GM23338 (cell line): ENCODE measurements at regions not wholly inside any gene's neighbourhood (a gene's known extent, or its start where the extent isn't known, plus 50 kb on each side); places are given as distances from the start of the nearest gene placed in this dataset.

Experiments
- CREB1 ChIP-seq: fragments of 250-450 bp; sonication (Bioruptor Pico); IDR thresholded peaks from 2 replicates; pipeline ENCODE4 v1.5.0; 2020; ENCODE audit warnings: low read depth, mild to moderate bottlenecking, moderate library complexity
- ETS1 ChIP-seq: IDR thresholded peaks from 2 replicates; pipeline ENCODE4 v1.6.1; 2016; ENCODE audit warnings: antibody characterized with exemption
- EZH2 ChIP-seq: fragments of 200-600 bp; sonication (generic); IDR thresholded peaks from one replicate; pipeline ENCODE4 v1.8.0; 2017; ENCODE audit warnings: antibody characterized with exemption, mild to moderate bottlenecking, low read depth; ENCODE audit not compliant: unreplicated experiment
- JUNB ChIP-seq: IDR thresholded peaks from one replicate; pipeline ENCODE4 v1.6.1; 2016; ENCODE audit warnings: antibody characterized with exemption; ENCODE audit not compliant: unreplicated experiment
- POLR2AphosphoS5 ChIP-seq: IDR thresholded peaks from 2 replicates; pipeline ENCODE4 v1.6.1; 2016; ENCODE audit warnings: antibody characterized with exemption, low read depth
- STAT1 ChIP-seq: IDR thresholded peaks from one replicate; pipeline ENCODE4 v1.6.1; 2016; ENCODE audit warnings: antibody characterized with exemption; ENCODE audit not compliant: unreplicated experiment
- ZNF114 ChIP-seq: fragments of 250-450 bp; sonication (Bioruptor Pico); IDR thresholded peaks from 2 replicates; pipeline ENCODE4 v1.5.0; 2020; ENCODE audit warnings: mild to moderate bottlenecking, moderate library complexity
- ZNF331 ChIP-seq: fragments of 250-450 bp; sonication (Bioruptor Pico); IDR thresholded peaks from 2 replicates; pipeline ENCODE4 v1.5.0; 2020; ENCODE audit warnings: low read depth, mild to moderate bottlenecking, moderate library complexity
- TF ChIP-seq, protein P1 (sequence below), 2 experiments: fragments of 200-600 bp in 1 of 2; sonication (generic) in 1 of 2; conservative IDR thresholded peaks; 2 replicates each; pipeline versions ENCODE4 v1.5.1 to v1.6.1; 2016 to 2017; ENCODE audit warnings: antibody characterized with exemption in 2 of 2, low read depth in 2 of 2, mild to moderate bottlenecking in 2 of 2, moderate library complexity in 1 of 2
- TF ChIP-seq, protein P2 (sequence below): IDR thresholded peaks from one replicate; pipeline ENCODE4 v1.6.1; 2018; ENCODE audit warnings: antibody characterized with exemption; ENCODE audit not compliant: unreplicated experiment

DNA sequence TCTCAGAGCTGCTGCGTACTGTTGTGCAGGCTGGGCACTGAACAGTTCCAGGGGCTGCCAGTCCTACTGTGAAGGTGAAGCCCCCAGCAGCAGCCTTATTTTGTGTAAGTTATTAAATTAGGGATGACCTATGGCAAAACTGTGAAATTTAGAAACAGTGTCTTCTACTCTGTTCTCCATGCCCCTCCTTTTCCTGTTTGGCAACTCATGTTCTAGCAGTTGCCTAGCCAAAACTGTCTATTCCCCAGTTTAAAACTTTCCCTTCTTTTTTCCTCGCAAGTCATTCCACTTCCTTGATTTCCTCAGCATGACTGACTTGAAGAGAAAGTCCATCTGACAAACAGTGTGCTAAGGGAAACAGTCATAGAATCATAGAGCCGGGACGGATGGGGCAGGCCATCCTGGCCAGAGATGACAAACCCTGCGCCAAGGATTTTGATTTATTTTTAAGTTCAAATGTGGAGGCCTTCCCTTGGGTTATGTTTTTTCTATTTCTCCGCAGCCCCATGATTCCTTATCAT lies 78.1 kb upstream of the OLFM4 start:
- TF ChIP-seq, protein P1, sequence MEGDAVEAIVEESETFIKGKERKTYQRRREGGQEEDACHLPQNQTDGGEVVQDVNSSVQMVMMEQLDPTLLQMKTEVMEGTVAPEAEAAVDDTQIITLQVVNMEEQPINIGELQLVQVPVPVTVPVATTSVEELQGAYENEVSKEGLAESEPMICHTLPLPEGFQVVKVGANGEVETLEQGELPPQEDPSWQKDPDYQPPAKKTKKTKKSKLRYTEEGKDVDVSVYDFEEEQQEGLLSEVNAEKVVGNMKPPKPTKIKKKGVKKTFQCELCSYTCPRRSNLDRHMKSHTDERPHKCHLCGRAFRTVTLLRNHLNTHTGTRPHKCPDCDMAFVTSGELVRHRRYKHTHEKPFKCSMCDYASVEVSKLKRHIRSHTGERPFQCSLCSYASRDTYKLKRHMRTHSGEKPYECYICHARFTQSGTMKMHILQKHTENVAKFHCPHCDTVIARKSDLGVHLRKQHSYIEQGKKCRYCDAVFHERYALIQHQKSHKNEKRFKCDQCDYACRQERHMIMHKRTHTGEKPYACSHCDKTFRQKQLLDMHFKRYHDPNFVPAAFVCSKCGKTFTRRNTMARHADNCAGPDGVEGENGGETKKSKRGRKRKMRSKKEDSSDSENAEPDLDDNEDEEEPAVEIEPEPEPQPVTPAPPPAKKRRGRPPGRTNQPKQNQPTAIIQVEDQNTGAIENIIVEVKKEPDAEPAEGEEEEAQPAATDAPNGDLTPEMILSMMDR (conservative IDR thresholded peaks at IDR 0.05; ENCODE audit: low read depth in 2 of 2): no peak
- no peak for TF ChIP-seq EZH2
- TF ChIP-seq JUNB: no peak
- no peak for TF ChIP-seq POLR2AphosphoS5
- TF ChIP-seq, protein P2, sequence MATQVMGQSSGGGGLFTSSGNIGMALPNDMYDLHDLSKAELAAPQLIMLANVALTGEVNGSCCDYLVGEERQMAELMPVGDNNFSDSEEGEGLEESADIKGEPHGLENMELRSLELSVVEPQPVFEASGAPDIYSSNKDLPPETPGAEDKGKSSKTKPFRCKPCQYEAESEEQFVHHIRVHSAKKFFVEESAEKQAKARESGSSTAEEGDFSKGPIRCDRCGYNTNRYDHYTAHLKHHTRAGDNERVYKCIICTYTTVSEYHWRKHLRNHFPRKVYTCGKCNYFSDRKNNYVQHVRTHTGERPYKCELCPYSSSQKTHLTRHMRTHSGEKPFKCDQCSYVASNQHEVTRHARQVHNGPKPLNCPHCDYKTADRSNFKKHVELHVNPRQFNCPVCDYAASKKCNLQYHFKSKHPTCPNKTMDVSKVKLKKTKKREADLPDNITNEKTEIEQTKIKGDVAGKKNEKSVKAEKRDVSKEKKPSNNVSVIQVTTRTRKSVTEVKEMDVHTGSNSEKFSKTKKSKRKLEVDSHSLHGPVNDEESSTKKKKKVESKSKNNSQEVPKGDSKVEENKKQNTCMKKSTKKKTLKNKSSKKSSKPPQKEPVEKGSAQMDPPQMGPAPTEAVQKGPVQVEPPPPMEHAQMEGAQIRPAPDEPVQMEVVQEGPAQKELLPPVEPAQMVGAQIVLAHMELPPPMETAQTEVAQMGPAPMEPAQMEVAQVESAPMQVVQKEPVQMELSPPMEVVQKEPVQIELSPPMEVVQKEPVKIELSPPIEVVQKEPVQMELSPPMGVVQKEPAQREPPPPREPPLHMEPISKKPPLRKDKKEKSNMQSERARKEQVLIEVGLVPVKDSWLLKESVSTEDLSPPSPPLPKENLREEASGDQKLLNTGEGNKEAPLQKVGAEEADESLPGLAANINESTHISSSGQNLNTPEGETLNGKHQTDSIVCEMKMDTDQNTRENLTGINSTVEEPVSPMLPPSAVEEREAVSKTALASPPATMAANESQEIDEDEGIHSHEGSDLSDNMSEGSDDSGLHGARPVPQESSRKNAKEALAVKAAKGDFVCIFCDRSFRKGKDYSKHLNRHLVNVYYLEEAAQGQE: no peak
- no peak for TF ChIP-seq ETS1
- no peak for TF ChIP-seq ZNF331
- no peak for TF ChIP-seq STAT1
- TF ChIP-seq ZNF114: no peak
- TF ChIP-seq CREB1 (CRISPR knock-in tag): no peak
